PC-9 (cell line): ENCODE measurements at regions not wholly inside any gene's neighbourhood (a gene's known extent, or its start where the extent isn't known, plus 50 kb on each side); places are given as distances from the start of the nearest gene placed in this dataset.

Experiments used
- BruUV-seq: library from RNA; stranded (reverse); fragments of 400-500 nt; replicated peaks from 2 replicates; lab custom pipeline; 2021; lab: Mats Ljungman, UMichigan
- CTCF ChIA-PET: fragments of 300-600 bp; sonication (Branson Sonifier 250); formaldehyde crosslinking; loops from one replicate; lab custom pipeline; 2022; ENCODE audit warnings: antibody characterized with exemption; lab: Charles Lee
- POLR2A ChIA-PET: fragments of 300-600 bp; sonication (Branson Sonifier 250); formaldehyde crosslinking; loops from one replicate; lab custom pipeline; 2022; ENCODE audit warnings: antibody characterized with exemption; ENCODE audit not compliant: unreplicated experiment; lab: Charles Lee
- DNase-seq, 2 experiments: peaks; one replicate each; pipeline versions ENCODE4 v3.0.0 to v3.0.0-alpha.2; 2015 to 2022; ENCODE audit warnings: mixed read lengths in 1 of 2
- H2AFZ ChIP-seq: fragments of 200-600 bp; sonication (generic); 2 replicates; pipeline ENCODE4 v1.8.1; 2017; ENCODE audit warnings: antibody characterized with exemption
- H3F3A ChIP-seq: fragments of 200-600 bp; sonication (generic); 2 replicates; pipeline ENCODE4 v1.8.1; 2017; ENCODE audit warnings: antibody characterized with exemption, mild to moderate bottlenecking, low read depth; ENCODE audit not compliant: insufficient read depth
- H3K27ac ChIP-seq: fragments of 200-600 bp; sonication (generic); 2 replicates; pipeline ENCODE4 v1.6.1; 2016; ENCODE audit warnings: mixed run types
- H3K27me3 ChIP-seq: fragments of 200-600 bp; sonication (generic); 2 replicates; pipeline ENCODE4 v1.6.1; 2016; ENCODE audit warnings: low read depth, mixed run types; ENCODE audit not compliant: insufficient read depth
- H3K36me3 ChIP-seq: fragments of 200-600 bp; sonication (generic); 2 replicates; pipeline ENCODE4 v1.6.1; 2016; ENCODE audit warnings: low read depth, mixed run types
- H3K4me1 ChIP-seq: fragments of 200-600 bp; sonication (generic); replicated peaks from 2 replicates; pipeline ENCODE4 v1.6.1; 2016; ENCODE audit warnings: mixed run types; ENCODE audit not compliant: insufficient read depth
- H3K4me2 ChIP-seq: fragments of 200-600 bp; sonication (generic); 2 replicates; pipeline ENCODE4 v1.6.1; 2017; ENCODE audit warnings: mixed run types
- H3K4me3 ChIP-seq: fragments of 200-600 bp; sonication (generic); 2 replicates; pipeline ENCODE4 v1.6.1; 2016; ENCODE audit warnings: mixed run types
- H3K79me2 ChIP-seq: fragments of 200-600 bp; sonication (generic); 2 replicates; pipeline ENCODE4 v1.6.1; 2017; ENCODE audit warnings: low read depth, mixed run types
- H3K9me2 ChIP-seq: fragments of 200-600 bp; sonication (generic); 2 replicates; pipeline ENCODE4 v1.8.1; 2017; ENCODE audit warnings: mild to moderate bottlenecking; ENCODE audit not compliant: insufficient read depth
- H3K9me3 ChIP-seq: fragments of 200-600 bp; sonication (generic); 2 replicates; pipeline ENCODE4 v1.8.1; 2016; ENCODE audit warnings: low read depth; ENCODE audit not compliant: insufficient read depth
- H4K20me1 ChIP-seq: fragments of 200-600 bp; sonication (generic); 2 replicates; pipeline ENCODE4 v1.8.1; 2017; ENCODE audit not compliant: insufficient read depth
- EZH2 ChIP-seq: fragments of 200-600 bp; sonication (generic); IDR thresholded peaks from 2 replicates; pipeline ENCODE4 v1.8.0; 2017; ENCODE audit warnings: antibody characterized with exemption, low read depth
- intact Hi-C: fragments of 100-400 bp; cut with micrococcal nuclease; formaldehyde crosslinking; loops from one replicate; pipeline ENCODE4 v1.10.0; 2022; ENCODE audit not compliant: unreplicated experiment
- TF ChIP-seq, protein P1 (sequence below): fragments of 200-600 bp; sonication (generic); conservative IDR thresholded peaks from 2 replicates; pipeline ENCODE4 v1.6.1; 2017; ENCODE audit warnings: mixed run types, antibody characterized with exemption, mild to moderate bottlenecking, moderate library complexity

DNA sequence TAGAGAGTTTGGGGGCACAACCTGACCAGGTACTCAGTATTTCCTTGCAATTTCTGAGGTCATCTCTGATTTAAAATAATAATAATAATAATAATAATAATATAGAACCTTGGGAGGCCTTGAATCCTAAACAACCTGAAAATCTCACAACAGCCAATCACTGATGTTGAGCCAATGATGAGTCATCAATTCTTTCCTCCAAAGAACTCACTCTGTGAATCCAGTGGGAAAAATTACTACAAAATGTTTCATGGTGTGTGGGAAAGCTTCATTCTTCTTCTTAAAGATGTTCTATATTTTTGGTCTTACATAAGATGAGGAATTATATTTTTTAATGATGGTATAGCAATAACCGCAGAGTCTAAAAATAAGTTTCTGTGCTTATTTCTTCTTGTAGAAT, 594.6 kb downstream of the EFNB2 start:
- Histone ChIP-seq H3K9me3 (peaks cover 6% of the 10 kb centered on the region; the same call in 1 of the 2 replicates), H4K20me1 (no peaks in the 10 kb centered on the region), H3K27me3 (no peaks in the 10 kb centered on the region), H3K4me3 (no peak overlapping the region), H2AFZ (no peak overlapping the region), H3K4me1 (no peaks in the 10 kb centered on the region), H3K9me2 (no peaks in the 10 kb centered on the region), H3K4me2 (no peak overlapping the region), H3K27ac (no peak overlapping the region), H3F3A (no peaks in the 10 kb centered on the region), H3K79me2 (no peaks in the 10 kb centered on the region), H3K36me3 (no peaks in the 10 kb centered on the region)
- no TSS peak for BruUV-seq
- ChIA-PET POLR2A (no interaction called here), CTCF (no interaction called here)
- TF ChIP-seq, protein P1, sequence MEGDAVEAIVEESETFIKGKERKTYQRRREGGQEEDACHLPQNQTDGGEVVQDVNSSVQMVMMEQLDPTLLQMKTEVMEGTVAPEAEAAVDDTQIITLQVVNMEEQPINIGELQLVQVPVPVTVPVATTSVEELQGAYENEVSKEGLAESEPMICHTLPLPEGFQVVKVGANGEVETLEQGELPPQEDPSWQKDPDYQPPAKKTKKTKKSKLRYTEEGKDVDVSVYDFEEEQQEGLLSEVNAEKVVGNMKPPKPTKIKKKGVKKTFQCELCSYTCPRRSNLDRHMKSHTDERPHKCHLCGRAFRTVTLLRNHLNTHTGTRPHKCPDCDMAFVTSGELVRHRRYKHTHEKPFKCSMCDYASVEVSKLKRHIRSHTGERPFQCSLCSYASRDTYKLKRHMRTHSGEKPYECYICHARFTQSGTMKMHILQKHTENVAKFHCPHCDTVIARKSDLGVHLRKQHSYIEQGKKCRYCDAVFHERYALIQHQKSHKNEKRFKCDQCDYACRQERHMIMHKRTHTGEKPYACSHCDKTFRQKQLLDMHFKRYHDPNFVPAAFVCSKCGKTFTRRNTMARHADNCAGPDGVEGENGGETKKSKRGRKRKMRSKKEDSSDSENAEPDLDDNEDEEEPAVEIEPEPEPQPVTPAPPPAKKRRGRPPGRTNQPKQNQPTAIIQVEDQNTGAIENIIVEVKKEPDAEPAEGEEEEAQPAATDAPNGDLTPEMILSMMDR, result no peak
- no peak for TF ChIP-seq EZH2
- intact Hi-C loops, result no loop called here
- DNase-seq, result no peak

DNA sequence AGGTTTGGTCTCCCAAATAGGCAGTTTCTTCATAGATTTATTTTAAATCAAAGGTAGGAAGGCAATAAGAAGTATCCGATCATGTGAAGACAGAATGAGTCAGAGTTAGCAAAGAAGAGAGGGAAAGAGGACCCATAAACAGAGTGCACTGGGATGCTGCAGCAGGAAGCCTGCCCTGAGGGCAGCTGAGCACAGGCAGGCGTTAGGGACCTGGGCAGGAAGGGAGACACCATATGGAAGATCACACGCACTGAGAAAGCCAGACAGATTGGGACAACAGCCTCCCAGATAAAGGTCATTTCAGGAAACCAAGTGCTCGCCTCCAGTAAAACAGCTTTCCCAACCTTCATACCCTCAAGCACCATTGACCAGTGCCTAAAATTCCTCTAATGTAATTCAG, 598.0 kb downstream of the EFNB2 start:
- Histone ChIP-seq H3K36me3 (no peaks in the 10 kb centered on the region), H4K20me1 (no peaks in the 10 kb centered on the region), H3K4me3 (no peak overlapping the region), H3K27ac (no peak overlapping the region), H3K4me2 (no peak overlapping the region), H3K27me3 (no peaks in the 10 kb centered on the region), H3K79me2 (no peaks in the 10 kb centered on the region), H3K9me2 (no peaks in the 10 kb centered on the region), H3F3A (no peaks in the 10 kb centered on the region), H3K4me1 (no peaks in the 10 kb centered on the region), H3K9me3 (peaks cover 6% of the 10 kb centered on the region; the same call in 1 of the 2 replicates), H2AFZ (no peak overlapping the region)
- ChIA-PET CTCF (no interaction called here), POLR2A (no interaction called here)
- no peak for DNase-seq
- intact Hi-C loops, result no loop called here
- TF ChIP-seq EZH2, result no peak
- TF ChIP-seq, protein P1, result no peak
- no TSS peak for BruUV-seq

DNA sequence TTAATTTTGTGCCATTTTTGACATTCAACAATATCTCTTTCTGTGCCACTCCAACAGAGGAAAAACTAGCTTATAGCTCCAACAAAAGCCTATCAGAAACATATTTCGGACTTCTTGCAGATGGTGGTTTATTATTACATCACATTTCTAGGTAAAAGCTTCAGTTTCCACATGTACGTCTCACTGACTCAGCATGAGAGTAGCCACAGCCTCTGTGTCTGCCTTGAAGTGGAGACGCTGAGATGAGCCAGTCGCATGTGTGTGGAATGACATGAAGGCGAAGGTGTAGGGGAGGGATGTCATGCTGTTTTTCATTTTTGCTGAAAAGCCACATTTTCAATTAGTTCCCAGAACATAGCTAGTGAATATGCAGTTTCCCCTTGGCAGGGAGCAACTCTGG, 598.6 kb downstream of the EFNB2 start:
- Histone ChIP-seq H3K27ac (no peak overlapping the region), H3K4me1 (no peaks in the 10 kb centered on the region), H3K4me2 (no peak overlapping the region), H3K9me2 (no peaks in the 10 kb centered on the region), H2AFZ (no peak overlapping the region), H3K4me3 (no peak overlapping the region), H3K27me3 (no peaks in the 10 kb centered on the region), H3K36me3 (no peaks in the 10 kb centered on the region), H3K79me2 (no peaks in the 10 kb centered on the region), H3K9me3 (peaks cover 6% of the 10 kb centered on the region; the same call in 1 of the 2 replicates), H3F3A (no peaks in the 10 kb centered on the region), H4K20me1 (no peaks in the 10 kb centered on the region)
- TF ChIP-seq, protein P1, result no peak
- no peak for TF ChIP-seq EZH2
- ChIA-PET CTCF (no interaction called here), POLR2A (no interaction called here)
- intact Hi-C loops, result no loop called here
- DNase-seq, result no peak
- BruUV-seq, result no TSS peak
